ENCODE measurements at regions not wholly inside any gene's neighbourhood (a gene's known extent, or its start where the extent isn't known, plus 50 kb on each side); places are given as distances from the start of the nearest gene placed in this dataset.

DNA sequence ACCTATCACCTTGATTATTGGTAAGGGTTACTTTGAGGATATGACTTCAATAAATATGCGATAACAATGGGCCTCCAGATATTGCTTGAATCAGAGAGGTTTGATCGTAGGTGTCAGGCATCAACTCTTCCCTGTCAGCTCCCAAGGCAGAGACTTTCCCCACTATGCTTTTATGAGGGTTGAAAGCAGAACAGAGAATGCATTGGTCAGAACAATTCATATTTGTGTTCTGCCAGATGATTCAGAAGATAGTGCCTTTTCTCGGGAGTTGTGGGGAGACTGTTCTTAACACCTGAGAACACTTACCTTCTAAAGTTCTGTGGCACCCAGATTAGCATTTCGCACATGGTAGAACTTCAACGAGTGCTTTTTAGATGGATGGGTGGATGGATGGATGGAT lies 386.3 kb upstream of the CADM1 start:
- no peak for DNase-seq (ENCODE audit: low read depth in 2 of 2, low spot score in 1 of 2)

DNA sequence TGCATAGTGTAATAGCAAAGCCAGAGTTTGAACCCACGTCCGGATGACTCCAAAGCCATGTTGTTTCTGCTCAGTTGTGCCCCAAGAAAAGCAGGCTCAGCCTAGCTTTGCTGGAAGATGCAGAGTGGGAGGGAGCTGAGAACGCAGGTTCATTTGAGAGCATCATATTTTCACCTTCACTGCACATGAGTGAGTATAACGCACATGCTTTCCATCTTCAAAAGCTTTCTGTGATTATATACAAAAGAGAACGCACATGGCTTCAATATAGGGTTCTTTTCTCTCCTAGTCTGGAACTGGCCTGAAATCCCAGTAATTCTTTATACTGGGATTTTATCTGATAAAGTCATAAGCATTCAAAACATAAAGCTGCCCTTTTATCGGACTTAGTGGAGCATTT lies 385.5 kb upstream of the CADM1 start:
- no peak for DNase-seq (ENCODE audit: low read depth in 2 of 2, low spot score in 1 of 2)

DNA sequence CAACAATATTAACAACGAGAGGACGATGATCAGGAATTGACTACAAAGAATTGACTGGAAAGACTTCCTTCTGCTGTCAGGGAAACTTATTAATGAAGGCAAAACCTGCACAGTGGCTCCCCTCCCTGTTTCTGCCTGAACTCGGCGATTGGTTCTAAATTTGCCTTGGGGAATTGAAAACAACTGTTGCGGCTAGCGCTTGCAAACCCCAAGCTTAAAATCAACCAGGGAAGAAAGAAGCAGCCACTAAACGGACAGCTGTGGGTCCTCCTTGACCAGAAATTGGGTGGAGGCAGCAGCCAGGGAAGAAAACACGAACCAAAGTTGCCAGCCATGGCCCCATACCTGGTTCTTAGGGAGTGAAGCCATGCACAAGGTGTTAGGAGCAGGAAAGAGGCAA lies 383.5 kb upstream of the CADM1 start:
- DNase-seq (ENCODE audit: low read depth in 2 of 2, low spot score in 1 of 2) = no peak

DNA sequence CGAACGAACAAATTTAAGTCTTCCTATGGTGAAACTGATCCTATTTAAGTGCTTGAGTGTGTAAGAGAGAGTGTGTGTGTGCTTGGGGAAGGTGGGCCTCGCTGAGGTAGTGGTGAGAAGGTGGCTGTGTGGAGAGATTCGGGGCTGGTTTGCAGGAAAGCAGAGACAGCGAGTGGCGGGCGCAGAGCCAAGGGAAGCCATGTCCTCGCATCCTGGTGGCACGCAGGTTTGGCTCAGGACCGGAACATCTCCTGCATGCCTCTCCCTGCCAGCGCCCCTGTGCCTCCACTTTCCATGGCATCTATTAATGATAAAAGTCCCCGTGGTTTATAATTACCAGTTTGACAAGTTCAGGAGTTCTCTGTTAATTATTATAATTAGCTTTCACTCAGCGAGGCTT lies 383.1 kb upstream of the CADM1 start:
- DNase-seq (ENCODE audit: low read depth in 2 of 2, low spot score in 1 of 2) = no peak

DNA sequence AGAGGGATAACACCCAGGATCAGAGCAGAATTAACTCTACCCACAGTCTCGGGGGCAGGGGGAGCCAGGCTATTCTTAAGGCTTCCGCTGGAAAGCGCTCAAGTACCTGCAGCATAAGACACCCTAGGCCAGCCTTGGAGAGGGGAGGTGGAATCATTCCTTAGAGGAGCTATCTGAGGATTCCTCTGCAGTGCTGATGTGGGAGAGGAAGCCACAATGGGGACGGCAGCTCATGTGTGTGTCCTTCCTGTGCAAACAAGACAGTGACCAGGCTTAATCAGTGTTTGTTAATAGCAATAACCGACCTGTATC lies 382.2 kb upstream of the CADM1 start:
- no peak for DNase-seq (ENCODE audit: low read depth in 2 of 2, low spot score in 1 of 2)

DNA sequence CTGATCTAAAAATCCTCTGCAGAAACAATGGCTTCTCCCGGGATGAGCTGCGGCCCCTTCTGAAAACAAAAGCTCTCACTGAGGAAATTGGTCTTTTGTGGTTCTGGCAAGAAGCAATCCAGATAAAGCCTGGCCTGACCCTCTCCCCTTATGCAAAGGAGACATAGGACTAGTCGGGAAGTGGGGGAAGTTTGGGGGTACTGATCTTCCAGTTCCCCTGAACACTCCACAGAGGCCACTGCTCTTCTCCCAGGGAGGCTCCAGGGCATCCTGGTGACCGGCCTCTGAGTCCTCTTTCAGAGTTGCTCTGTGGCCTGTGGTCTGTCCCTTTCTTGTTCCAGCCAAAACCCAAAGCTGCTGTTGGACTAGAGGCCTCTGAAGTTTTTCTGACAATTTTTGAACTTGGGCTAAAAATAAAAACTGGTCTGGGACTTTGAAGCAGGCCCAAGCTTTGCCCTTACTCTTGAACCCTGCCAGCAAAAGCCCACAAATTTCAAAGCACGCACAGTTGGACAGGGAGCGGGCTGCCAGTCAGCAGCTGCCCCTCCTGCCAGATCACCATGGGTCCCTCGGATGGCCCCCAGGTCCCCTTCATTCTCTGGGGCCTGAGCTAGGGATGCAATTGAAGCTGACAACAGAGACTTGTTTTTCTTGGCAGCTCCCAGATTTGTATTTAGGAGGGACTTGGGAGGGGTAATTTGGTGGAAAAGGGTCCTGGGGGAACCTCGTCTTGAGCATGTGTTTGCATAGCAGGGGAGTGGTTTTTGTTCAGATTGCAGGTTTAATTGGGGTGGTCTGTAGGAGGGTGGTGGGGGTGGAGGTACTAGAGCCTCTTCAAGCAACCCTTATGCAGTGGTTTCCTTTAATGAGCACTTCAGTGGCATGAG lies 381.6 kb upstream of the CADM1 start:
- DNase-seq (ENCODE audit: low read depth in 2 of 2, low spot score in 1 of 2) = no peak

DNA sequence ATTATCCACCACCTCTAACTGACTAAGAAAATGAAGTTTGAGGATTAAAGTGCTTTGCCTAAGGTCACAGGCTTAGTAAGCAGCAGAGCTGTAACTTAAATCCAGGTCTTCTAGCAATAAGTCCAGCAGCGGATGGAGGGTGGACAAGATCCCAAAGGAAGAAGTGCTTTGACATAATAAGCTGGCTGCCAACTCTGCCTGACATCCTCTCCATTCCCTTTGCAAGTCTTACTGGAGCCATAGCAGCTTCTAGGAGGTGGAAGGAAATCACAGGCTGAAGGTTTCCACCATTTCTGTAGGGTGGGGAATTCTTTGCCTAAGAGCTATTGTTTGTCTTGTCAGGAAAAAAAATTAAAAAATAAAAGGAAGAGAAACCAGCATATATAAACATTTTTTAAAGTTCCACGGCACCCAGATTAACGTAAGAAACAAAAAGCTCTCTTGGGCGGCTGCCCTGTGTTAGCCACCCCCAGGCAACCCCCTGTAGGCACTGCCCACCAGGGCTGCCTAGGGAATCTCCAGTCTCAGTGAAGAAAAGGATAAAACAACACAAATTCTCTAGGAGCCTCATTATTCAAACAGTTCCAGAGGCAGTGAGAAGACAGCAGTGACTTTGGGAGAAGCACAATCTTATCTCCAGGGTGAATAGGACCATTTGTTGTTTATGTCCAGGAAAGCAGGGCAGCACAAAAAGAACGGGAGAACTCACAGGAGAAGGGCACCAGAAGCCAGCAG lies 380.8 kb upstream of the CADM1 start:
- no peak for DNase-seq (ENCODE audit: low read depth in 2 of 2, low spot score in 1 of 2)

DNA sequence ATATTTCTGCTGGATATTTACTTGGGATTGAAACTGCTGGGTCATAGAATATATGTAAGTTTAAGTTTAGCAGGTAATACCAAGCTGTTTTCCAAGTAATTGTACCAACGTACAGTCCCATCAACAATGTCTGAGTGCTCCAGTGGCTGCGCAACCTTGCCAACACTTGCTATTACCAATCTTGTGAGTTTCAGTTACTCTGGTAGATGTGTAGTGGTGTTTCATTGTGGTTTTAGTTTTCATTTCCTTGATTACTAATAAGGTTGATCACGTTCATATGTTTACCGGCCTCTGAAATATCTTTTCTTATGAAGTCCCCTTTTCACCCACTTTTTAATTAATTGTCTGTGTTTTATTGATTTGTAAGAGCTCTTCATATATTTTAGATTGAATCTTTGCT lies 370.6 kb upstream of the CADM1 start:
- no peak for DNase-seq (ENCODE audit: low read depth in 2 of 2, low spot score in 1 of 2)

DNA sequence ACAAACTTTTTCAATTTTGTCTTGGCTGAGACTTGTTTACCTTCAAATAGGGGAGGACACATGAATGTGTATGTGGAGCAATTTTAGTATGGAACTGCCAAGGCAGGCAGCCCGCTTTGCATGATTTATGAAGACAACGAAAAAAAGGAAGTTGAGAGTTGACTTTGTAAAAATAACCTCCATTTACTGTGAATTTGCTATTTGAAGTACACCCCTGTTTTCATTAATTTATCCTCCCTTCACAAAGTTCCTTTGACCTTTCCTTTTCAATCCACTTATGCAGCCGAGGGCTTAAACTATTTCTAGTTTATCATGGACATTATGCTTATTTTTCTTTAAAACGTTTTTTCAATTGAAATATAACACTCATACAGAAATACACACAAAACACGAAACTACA lies 369.6 kb upstream of the CADM1 start:
- DNase-seq (ENCODE audit: low read depth in 2 of 2, low spot score in 1 of 2) = no peak

DNA sequence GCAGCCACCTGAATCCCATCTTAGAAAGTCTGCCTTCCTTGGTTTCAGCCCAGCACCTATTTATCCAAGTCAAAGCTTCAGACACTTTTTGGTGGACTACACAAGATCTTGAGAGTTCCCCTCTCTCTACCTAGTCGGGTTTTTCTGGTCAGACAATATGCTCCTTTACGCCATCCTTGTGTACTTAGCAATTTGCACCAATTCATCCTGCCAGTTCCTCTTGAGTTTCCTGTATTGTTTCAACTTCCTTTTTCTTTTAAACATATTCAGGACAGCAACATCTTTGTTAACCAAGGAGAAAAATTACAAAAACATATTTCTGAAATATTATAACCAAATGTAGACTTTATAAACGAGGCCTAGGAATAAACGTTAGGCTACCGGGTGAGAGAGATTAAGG lies 368.2 kb upstream of the CADM1 start:
- DNase-seq (ENCODE audit: low read depth in 2 of 2, low spot score in 1 of 2) = no peak

DNA sequence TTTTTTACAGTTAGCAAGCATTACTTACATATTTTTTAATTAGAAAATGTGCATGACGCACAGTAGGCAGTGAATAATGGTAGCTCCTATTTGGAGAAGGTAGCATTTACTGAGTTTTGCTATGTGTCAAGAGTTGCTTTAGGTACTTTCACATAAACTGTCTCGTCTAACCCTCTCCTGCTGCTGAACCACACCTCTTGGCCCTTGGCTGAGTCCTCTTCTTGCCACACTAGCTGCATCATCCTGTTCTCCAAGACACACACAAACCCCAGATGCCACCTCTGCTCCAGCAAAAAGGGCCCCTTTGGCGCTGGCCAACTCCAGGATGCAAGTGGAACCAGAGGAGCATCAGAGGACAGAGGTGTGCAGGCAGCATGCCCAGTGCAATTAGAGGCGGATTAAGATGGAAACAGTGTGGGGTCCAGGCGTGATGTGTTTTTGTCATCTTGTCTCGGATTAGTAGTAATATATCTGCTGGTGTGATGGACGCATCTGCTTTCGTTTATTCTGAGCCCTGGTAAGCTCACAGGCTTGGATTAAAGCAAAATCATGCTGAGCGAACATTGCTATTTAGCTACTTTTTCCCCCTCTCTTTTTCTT lies 367.0 kb upstream of the CADM1 start:
- no peak for DNase-seq (ENCODE audit: low read depth in 2 of 2, low spot score in 1 of 2)

DNA sequence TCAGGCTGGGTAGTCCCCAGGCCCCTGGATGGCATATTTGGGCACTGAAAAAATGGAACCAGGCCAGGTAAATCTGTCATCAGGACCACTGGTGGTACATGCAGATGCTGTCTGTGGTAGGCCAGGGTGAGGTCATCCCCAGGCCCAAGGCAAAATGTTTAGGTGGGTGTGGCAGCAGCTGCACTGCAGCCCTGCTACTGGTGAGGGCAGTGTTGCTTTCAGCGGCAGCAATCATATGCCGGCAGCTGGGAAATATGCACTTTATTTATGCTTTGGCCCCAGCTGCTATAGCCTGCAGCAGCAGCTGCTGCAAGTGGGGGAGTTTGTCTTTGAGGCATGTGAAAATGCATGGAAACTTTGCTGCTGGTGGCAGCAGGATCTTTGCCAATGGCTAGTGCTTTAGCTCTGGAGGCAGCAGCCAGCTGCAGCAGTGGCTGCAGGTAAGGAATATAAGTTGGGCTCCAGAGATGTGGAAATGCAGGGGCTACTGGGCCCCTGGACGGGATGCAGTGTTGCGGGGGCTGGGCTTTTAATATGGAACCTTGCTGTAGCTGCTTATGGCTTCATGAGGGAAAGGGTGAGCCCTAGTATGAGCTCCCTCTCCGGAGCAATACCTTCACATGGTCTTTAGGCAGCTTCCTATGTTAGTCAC lies 365.7 kb upstream of the CADM1 start:
- DNase-seq (ENCODE audit: low read depth in 2 of 2, low spot score in 1 of 2) = no peak

DNA sequence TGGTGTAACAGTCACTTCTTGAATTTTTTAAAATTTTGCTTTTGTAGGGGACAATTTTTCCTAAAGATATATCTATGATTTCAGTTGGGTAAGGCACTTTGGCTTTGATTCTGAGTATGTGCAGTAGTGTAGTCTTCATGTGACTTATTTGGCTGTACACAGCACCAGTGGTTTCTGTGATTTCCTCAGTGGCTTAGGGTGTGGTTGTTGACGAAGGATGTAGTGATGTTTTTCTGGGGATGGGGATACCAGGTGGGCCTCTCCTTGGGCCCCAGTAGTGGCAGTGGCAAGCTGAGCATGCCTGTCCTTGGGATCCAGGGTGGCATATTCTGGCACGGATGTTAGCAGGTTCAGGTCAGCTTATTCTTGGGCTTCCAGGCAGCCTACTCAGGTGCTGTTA lies 364.9 kb upstream of the CADM1 start:
- DNase-seq (ENCODE audit: low read depth in 2 of 2, low spot score in 1 of 2) = no peak

DNA sequence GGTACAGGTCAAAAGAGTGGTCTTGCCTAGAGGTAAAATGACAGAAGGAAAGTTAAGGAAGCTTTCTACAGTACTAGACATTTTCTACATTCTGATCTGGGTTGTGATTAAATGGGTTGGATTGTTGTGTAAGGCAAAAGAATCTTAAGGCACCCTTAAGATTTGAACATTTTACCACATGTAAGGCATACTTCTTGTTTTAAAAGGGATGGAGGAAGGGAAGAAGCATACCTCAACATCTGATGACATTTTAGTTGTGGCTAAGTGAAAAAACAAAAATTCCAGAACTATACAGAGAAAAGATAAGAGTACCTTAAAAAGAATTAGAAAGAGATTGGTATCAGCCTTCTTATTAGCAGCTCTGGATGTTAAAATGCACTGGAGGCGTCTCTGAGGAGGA lies 356.0 kb upstream of the CADM1 start:
- DNase-seq (ENCODE audit: low read depth in 2 of 2, low spot score in 1 of 2) = no peak

DNA sequence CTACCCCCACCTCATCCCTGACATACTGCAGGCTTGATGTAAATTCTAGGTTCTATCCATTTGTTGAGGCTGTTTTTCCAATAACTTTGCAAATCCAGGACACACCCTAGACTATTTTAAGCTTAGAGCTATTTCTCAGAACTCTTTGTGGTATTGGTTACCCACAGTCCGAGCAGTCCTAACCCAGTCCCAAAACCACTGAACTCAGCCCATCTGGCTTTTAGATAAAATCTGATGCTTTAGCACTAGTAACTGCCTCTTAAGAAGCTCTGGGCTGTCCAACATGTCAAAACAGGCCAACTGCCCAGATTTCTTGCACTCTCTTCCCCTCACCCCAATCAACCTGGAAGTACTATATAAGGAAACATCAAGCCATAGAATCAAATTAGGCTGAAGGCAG lies 344.4 kb upstream of the CADM1 start:
- no peak for DNase-seq (ENCODE audit: low read depth in 2 of 2, low spot score in 1 of 2)

DNA sequence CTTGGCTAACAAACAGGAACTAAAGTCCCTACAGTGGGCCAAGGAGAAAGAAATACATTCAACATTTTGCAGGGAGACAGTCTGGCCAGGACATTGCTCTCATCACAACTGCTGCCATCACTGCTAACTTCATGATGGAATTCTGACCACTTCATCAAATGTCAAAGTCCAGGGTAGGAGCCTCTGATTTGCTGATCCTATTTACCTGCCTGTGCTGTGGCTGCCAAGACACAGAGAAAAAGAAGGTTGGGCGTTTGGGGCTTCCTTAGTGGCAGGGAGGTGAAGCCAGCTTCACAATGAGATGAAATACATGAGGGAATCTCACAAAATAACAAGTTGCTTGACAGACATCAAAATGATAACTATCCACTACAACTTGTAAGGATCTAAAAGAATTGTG lies 343.9 kb upstream of the CADM1 start:
- DNase-seq (ENCODE audit: low read depth in 2 of 2, low spot score in 1 of 2) = no peak

DNA sequence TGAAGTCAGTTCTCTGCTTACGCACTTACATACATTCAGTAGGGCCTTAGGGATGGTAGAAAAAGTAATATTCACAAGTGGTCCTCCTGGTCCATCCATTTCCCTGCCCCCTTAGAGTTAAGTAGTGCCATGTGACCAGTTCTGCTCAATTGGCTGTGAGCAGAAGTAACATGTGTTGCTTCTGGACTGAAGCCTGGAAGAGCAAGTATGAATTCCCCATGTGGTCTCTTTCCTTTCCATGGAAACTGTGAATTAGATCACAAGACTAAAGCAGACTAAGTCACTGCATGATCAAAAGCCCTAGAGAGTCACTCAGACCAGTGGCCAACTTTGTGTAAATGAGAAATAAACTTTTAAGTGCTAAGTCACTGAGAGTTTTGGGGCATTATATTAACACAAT lies 341.7 kb upstream of the CADM1 start:
- no peak for DNase-seq (ENCODE audit: low read depth in 2 of 2, low spot score in 1 of 2)

DNA sequence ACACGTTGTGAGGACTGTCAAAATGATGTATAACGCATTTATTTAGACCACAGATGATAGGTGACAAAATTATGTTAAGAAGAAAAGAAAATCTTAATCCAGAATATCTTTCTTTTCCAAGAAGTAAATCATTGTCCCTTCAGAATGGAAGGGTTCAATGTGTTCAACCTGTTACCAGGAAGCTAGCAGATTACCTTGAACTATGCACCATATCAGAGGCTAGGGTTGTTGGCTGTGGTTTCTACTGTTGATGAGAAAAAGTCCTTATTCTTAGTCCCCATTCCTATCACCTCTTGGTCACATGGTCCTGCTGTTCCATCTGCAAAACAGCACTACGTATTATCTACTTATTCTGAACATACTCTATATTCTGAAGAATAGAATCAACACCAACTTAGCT lies 339.5 kb upstream of the CADM1 start:
- DNase-seq (ENCODE audit: low read depth in 2 of 2, low spot score in 1 of 2) = no peak

DNA sequence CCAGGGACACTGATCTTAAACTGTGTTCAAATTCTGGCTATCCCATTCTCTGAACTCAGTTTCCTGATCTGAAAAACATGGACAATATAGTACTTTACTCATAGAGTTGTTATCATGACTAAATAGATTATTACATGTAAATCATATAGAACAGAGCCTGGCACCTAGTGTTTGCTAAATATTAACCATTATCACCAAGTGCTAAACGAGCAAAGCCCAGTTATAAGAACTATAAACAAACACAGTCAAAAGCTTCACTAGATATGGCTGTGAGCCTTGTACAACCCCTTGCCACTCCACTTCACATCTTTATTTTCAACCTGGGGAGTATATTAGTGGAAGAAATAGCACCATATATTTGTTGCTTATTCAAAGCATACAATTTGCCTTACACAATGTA lies 338.9 kb upstream of the CADM1 start:
- DNase-seq (ENCODE audit: low read depth in 2 of 2, low spot score in 1 of 2) = no peak

DNA sequence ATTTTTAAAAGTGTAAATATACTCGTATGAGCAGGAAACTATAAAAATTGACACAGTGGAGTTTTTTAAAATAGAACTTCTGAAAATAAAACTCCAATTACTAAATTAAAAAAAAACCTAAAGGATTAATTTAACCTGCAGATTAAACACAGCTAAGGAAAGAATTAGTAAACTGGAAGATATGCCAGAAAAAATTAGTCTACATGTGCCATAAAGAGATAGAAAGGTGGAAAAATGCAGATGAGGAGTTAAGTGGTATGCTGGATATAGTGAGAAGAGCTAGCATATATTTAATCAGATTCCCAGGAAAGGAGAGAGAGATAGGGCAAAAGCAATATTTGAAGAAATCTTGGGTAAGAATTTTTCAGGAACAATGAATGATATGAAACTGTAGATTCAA lies 315.8 kb upstream of the CADM1 start:
- no peak for DNase-seq (ENCODE audit: low read depth in 2 of 2, low spot score in 1 of 2)

DNA sequence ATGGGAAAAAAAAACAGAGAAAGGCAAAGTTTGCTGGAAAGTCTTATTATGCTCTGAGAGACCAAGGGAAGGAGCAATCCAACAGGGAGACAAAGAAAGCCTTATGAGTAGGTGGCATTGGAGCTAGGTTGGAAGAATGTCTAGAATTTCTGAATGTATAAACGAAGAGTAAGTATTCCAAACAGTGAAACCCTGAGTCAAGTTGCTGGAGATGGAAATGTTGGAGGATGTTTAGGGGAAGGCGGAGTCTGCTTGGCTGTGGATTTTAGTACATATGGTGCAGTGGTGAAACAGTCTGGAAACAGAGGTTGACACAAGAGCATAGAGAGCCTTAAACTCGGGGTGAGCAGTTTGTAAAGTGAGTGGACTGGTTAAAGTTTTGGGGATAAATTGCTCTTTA lies 314.8 kb upstream of the CADM1 start:
- no peak for DNase-seq (ENCODE audit: low read depth in 2 of 2, low spot score in 1 of 2)

DNA sequence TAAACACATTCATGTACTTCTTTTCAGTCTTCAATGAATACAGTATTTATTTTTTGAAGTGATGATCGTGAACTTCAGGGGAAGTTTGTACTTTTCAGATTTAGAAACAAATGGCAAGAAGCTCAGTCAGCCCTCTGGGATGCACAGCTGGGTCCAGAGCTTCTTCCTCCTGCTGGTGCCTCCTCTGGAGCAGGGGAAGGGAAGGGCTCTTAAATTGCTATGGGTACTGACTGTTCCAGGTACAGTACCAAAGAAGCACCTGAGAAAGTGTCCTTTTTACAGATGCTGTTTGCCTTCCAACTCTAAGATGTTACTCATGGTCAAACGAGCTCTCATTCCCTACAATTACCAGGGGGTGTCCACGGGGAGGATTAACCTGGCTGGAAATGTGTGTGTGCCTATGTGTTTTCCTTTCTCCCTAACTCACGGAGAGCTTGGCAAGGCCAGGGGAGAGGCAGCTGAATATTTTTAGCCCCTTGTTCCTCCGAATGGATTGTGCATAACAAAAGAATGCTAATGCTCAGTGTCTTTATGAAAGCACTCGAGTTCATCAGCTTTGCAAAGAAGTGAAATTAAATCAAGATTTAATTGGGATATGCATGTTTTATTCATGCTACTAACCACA lies 313.7 kb upstream of the CADM1 start:
- DNase-seq (ENCODE audit: low read depth in 2 of 2, low spot score in 1 of 2) = no peak
